ENCODE measurements at regions not wholly inside any gene's neighbourhood (a gene's known extent, or its start where the extent isn't known, plus 50 kb on each side); places are given as distances from the start of the nearest gene placed in this dataset.

DNA sequence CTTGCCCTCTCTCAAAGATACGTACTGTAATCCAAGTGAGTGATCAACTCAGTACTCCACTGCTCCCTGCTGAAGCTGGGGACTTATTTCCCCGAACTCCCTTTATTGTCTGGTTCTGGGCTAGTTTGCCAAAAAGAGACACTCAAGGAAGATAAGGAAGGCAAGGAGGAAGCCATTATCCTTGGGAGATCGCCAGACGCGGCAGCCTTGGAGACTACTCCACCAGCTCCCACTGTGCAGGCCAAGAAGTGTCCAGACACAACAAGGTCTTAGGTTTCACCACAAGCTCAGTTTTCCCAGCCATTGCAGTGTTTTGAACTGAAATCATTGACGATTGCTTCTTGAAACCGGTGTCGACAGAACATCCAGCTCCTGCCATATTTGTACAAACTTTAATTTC, 439.6 kb upstream of the UBE2E3 start:
- no peak overlapping the region for H3K9ac ChIP-seq (ENCODE audit: low read depth, low read length)
- TF ChIP-seq BHLHE40 (IDR thresholded peaks at IDR 0.05; ENCODE audit: low read depth, low read length) (no peak), CEBPB (IDR thresholded peaks at IDR 0.05; ENCODE audit: low read depth, low read length) (no peak), POLR2A (IDR thresholded peaks at IDR 0.05; ENCODE audit: low read depth, low read length) (no peak), MAFK (IDR thresholded peaks at IDR 0.05; ENCODE audit: low read depth, low read length) (no peak), SMC3 (IDR thresholded peaks at IDR 0.05; ENCODE audit: low read depth, low read length) (no peak), MXI1 (IDR thresholded peaks at IDR 0.05; ENCODE audit: borderline replicate concordance, low read depth, low read length) (no peak), ELK1 (IDR thresholded peaks at IDR 0.05; ENCODE audit: borderline replicate concordance, low read depth, low read length) (no peak), RAD21 (IDR thresholded peaks at IDR 0.05; ENCODE audit: low read length) (no peak), RFX5 (IDR thresholded peaks at IDR 0.05; ENCODE audit: low read depth, low read length) (no peak), FOS (IDR thresholded peaks at IDR 0.05; ENCODE audit: low read depth, low read length) (no peak), RCOR1 (IDR thresholded peaks at IDR 0.05; ENCODE audit: insufficient replicate concordance, low read length) (no peak), USF2 (IDR thresholded peaks at IDR 0.05; ENCODE audit: low read depth, low read length) (no peak), NFE2L2 (IDR thresholded peaks at IDR 0.05; ENCODE audit: low read depth, low read length) (no peak), MAZ (IDR thresholded peaks at IDR 0.05; ENCODE audit: borderline replicate concordance, low read depth, low read length) (no peak), CHD1 (IDR thresholded peaks at IDR 0.05; ENCODE audit: low read depth, low read length) (no peak)
- TF ChIP-seq, protein P1, sequence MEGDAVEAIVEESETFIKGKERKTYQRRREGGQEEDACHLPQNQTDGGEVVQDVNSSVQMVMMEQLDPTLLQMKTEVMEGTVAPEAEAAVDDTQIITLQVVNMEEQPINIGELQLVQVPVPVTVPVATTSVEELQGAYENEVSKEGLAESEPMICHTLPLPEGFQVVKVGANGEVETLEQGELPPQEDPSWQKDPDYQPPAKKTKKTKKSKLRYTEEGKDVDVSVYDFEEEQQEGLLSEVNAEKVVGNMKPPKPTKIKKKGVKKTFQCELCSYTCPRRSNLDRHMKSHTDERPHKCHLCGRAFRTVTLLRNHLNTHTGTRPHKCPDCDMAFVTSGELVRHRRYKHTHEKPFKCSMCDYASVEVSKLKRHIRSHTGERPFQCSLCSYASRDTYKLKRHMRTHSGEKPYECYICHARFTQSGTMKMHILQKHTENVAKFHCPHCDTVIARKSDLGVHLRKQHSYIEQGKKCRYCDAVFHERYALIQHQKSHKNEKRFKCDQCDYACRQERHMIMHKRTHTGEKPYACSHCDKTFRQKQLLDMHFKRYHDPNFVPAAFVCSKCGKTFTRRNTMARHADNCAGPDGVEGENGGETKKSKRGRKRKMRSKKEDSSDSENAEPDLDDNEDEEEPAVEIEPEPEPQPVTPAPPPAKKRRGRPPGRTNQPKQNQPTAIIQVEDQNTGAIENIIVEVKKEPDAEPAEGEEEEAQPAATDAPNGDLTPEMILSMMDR (conservative IDR thresholded peaks at IDR 0.05; ENCODE audit: low read depth, low read length): no peak
- no peaks in the 10 kb centered on the region for H3K9me1 ChIP-seq (ENCODE audit: insufficient read depth, low read length)
- H2AK5ac ChIP-seq (ENCODE audit: low read depth, low read length): no peak overlapping the region
- H3K27me3 ChIP-seq (ENCODE audit: control insufficient read depth, insufficient read depth, low read length): no peaks in the 10 kb centered on the region
- no peak overlapping the region for H2BK5ac ChIP-seq (ENCODE audit: low read depth, low read length, poor library complexity, severe bottlenecking)
- 80% methylated on average over 1 of the region's 8 CpGs; no CpG with 5 or more reads in 1 of the 2 experiments for WGBS, 2 experiments (ENCODE audit: extremely low coverage in 2 of 2, insufficient read length in 1 of 2)
- no peak overlapping the region for H4K5ac ChIP-seq (ENCODE audit: low read depth, low read length)
- H4K20me1 ChIP-seq (ENCODE audit: insufficient read depth, low read length): no peaks in the 10 kb centered on the region
- H3K36me3 ChIP-seq (ENCODE audit: control insufficient read depth, insufficient read depth, low read length): no peaks in the 10 kb centered on the region
- POLR2A ChIA-PET (ENCODE audit: unreplicated experiment): no interaction called here
- no peak overlapping the region for H2AFZ ChIP-seq (replicated peaks; ENCODE audit: low read length, poor library complexity)
- no peak overlapping the region for H3K4me2 ChIP-seq (ENCODE audit: low read depth, low read length)
- H3K56ac ChIP-seq (ENCODE audit: extremely low read depth, insufficient read depth, low read length): no peak overlapping the region
- ATAC-seq (ENCODE audit: low read depth) (no peak), DNase-seq (no peak)
- H4K8ac ChIP-seq (ENCODE audit: low read depth in 2 of 2, low read length in 2 of 2): no peak overlapping the region
- BruUV-seq (replicated peaks): no TSS peak
- no peak overlapping the region for H2BK120ac ChIP-seq (ENCODE audit: low read depth, low read length)
- no peak overlapping the region for H3K27ac ChIP-seq (ENCODE audit: insufficient read depth, low read length)
- H2BK15ac ChIP-seq (ENCODE audit: low read depth, low read length): no peak overlapping the region
- dilution Hi-C loops (cut with HindIII; ENCODE audit: low sequenced_read_pairs, unreplicated experiment): no loop called here
- H2AK9ac ChIP-seq (replicated peaks; ENCODE audit: low read depth, low read length, poor library complexity): no peak overlapping the region
- no peaks in the 10 kb centered on the region for H3K4me1 ChIP-seq (ENCODE audit: control insufficient read depth, insufficient read depth, low read length)
- in situ Hi-C loops (cut with MboI; ENCODE audit: low sequenced_read_pairs): no loop called here
- H3K4me3 ChIP-seq (ENCODE audit: insufficient read depth, low read depth, low read length): no peak overlapping the region
- intact Hi-C loops (cut with micrococcal nuclease): no loop called here
- no peak overlapping the region for H3K18ac ChIP-seq (ENCODE audit: low read depth, low read length)
- no peaks in the 10 kb centered on the region for H3K9me3 ChIP-seq (ENCODE audit: control insufficient read depth, insufficient read depth, low read length)
- no peaks in the 10 kb centered on the region for H3K79me1 ChIP-seq (ENCODE audit: low read depth in 1 of 2, low read length in 2 of 2)
- no peak overlapping the region for H3K14ac ChIP-seq (replicated peaks; ENCODE audit: low read depth, low read length)
- no peak overlapping the region for H2BK20ac ChIP-seq (ENCODE audit: low read depth, low read length)
- H3K23ac ChIP-seq (ENCODE audit: low read depth, low read length): no peak overlapping the region
- H4K91ac ChIP-seq (ENCODE audit: insufficient read depth, low read depth, low read length): no peak overlapping the region
- no peak overlapping the region for H3K4ac ChIP-seq (ENCODE audit: low read depth, low read length)
- CTCF ChIA-PET: interaction anchor here (0.8 kb wide), 1 partner anchor 26 kb away, joined by 3 read pairs; no protein-coding TSS in a partner anchor
